ENCODE measurements at regions not wholly inside any gene's neighbourhood (a gene's known extent, or its start where the extent isn't known, plus 50 kb on each side); places are given as distances from the start of the nearest gene placed in this dataset.

DNA sequence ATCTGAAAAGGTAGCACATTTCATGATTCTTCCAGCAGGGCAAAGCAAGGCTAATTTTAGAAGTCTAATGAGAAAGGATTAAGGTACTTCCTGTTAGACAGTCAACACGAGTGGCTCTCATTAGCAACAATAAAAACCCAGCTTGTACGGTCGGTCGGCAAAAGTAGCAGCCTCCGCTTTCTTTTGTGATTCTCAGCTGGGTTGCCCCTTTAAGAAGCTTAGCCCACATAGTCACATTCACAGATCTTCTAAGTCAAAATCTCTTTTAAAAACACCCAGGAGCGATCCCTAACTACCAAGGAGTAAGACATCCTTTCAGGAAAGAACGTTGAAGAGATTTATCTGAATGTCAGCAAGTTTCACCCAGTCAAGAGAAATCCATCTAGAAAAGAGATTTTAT is 684.8 kb downstream of the DIAPH3 start:
- DNase-seq, result no peak

DNA sequence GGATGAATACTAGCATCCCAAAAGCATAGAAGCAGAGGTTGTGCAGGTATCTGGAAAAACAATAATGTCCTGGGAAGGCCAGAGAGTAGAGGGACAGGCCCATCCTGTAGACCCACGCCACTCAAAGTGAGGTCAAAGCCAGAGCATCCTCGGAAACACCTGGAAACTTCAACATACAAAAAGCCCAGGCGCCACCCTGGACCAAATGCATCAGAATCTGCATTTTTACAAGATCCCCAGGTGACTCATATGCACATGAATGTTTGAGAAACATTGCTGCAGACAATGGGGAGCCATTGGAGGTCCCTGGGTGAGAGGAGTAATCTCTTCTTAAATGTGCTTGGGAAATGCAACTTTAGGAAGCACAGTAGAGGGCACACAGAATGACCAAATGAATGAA is 684.1 kb downstream of the DIAPH3 start:
- no peak for DNase-seq

DNA sequence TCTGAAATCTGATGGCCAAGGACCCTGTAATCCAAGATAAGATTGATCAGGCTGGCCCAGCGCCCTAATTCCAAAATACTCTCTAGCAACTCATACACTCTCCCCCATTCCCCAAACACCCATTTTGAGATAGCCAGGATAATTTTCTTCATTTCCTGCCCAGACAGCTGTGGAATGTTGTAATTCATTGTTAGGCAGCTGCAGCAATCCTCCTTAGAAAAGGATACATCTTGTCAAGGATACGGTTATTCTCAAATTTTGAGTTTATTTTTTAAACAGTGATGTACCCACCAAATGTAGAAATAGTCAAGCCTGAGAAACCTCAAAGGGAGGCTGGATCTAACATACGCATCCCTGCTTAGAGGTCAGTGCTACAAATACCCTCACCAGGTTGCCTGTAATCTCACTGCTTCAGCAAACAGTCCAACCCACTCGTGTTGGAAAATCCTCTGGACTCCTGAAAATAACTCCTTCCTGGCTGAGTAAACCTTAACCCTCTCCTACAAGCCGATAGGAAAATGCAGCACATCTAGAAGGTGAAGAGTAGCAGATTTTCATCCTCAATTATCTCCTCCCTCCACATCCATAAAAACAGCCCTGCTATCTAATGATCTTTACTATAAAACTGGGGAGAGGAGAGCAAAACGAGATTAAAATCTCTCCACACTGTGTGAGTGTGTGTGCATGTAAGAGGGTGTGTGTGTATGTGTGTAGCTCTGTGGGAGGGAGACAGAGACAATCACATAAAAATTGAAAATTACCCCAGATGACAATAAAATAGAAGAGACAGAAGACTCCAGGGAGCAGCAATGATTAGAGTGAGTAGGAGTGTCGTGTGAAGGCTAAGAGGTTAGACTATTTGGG is 683.1 kb downstream of the DIAPH3 start:
- no peak for DNase-seq

DNA sequence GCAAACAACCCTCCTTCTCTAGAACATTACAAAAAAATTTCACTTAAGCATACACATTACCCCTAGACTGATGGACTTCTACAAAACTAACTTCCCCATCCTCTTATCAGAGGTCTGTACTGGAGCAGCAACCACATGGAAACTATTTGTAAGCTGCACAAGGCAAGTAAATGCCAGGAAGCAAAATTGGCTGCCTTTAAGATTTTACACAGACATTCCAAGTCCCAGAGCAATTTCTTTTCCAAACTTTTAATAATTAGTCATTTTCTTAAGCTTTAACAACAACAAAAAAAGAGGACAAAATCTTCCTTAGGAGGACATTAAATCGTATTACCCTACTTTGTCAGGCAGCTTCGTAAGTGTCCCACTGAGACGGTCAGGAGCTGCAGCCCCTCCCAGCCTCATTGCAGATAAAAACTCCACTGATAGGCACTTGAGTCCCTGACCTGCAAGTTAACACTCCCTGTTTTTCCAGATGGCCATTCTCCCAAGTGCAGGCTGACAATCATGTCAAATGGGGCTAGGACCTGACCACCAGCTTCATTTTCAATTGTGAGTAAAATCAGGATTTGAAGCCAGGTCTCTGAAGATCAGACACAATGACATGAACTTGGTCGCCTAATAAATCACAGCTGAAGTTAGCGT is 680.1 kb downstream of the DIAPH3 start:
- DNase-seq, result no peak

DNA sequence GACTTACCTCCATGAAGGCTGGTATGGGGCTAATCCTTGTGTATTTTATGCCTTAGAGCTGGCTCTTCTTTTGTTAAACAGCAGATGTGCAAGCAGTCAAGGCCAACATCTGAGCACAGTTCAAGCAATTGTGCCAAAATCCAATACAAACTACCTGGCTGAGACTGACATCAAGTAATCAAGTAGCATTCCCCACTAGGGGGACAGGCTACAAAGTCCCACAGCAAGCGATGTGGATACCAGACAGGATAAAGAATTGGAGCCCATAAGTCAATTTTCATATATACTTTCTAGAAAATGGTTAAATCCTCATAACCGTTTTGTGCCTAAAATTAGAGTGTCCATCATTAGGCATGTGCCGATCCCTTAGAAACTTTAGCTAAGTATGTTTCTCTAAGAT is 675.8 kb downstream of the DIAPH3 start:
- DNase-seq, result no peak

DNA sequence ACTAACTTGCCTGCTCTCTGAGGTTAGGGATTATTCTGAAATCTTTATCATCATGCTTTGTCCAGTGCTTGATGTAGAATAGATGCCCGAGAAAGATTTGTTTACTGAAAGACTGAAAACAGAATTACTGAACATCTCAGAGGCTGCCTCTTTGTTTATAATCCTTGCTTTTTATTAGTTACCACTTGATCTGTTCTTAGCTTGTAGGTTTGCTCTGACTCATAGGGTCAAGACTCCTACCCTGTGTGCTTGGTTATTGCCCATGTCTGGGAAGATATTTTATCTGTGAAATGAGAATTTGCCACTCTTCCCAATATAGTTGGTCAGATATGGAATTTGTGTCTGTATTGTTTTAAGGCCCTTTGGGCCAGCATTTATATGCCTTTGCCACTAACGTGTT is 675.3 kb downstream of the DIAPH3 start:
- no peak for DNase-seq

DNA sequence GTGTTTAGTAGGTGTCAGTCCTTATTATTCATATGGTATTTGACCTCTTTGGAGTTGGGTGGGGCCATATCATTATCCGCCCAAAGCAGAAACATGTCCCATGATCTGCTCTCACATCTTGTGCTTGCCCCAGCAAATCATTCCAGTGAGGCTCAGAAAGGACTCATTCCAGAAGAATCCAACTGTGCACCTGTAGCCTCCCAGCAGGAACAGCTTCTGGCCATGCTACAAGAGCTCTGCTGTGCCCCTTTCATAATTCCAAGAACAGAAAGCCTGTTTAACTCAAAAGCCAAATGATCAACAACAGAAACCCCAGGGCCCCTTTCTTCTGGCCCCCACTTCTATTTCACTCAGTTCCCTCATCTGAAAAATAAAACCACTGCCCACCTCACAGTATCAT is 673.1 kb downstream of the DIAPH3 start:
- no peak for DNase-seq

DNA sequence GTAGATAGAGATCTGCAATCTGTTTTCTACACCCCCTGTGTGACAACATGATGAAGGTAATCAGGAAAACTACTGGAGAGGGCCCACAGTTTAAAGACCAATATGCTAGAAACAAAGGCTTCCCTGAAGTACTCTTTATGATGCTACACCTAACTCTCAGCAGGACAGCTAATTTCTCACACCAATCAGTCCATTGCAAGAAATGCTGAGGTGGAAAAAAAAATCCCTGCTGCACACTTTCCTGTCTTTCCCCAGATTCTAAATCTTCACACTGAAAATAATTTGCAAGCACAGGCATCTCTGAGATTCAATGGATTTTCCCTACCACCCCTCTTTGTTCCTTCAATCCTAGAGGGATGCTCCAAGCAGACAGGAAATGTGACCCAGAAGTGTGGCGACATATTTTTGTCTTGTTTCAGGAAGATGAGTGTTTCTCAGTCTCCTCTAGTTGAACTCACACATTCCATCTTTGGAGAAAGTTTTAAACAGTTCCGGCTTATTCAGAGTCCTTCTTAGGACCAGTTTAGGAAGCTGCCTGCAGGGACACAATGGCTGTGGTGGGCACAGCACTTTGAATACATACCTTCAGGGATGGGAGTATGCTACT is 671.6 kb downstream of the DIAPH3 start:
- no peak for DNase-seq

DNA sequence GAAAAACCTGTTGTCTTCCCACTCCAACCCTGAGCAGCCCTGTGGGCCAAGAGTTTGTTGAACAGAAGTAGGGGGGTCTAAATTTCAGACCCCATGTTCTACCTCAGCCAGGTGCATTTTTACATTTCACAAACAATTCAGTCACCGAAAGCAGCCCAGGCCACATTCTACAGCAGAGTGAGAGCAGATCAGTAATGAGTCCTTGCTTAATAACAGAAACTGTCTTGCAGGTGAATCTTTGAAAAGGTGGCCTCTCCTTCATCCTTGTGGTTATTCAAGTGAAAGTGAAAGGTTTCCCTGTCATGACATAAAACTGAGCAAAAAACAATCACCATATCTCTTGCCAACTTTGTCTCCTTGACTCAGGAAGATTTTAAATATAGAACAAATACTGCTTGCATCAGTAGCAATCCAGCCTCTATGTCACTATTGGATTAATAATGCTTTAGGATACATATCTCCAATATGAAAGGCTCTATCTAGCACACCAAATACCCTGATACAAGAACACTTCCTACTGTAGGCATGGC is 670.2 kb downstream of the DIAPH3 start:
- DNase-seq, result no peak

DNA sequence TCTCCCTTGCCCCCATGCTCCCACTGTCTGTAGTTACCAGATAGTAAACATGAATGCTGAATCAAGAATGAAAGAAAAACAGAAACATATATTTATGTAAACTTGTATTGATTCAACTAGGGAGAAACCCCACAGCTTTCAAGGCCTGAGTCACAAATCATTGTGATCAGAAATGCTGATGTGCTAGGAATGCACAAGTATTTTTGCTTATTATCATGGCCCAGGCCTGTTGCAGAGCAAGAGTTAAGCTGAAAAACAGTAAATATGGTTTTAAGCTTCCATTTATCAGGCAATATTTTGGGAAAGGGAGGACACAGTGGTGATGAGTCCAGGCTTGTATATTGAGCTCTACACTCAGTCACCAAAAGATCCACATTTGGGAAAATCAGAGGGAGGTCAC is 669.6 kb downstream of the DIAPH3 start:
- no peak for DNase-seq

DNA sequence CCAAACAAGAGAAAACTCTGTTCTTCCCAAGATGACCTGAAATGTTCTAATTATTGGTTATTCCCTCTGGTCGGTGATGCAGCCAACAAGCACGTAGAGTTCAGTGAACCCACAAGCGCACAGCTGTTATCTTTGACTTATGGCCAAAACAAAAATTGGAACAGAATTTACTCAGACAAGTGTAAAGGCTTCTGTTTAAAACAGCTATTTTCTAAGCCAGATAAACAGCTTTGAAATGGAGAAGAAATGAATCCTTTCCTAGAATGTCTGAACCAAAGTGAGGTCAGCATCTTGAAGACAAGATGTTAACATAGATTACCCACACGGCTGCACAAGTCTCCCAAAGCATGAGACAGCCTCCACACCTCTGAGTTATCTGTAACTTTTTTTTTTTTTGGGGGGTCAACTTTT is 669.2 kb downstream of the DIAPH3 start:
- DNase-seq, result no peak

DNA sequence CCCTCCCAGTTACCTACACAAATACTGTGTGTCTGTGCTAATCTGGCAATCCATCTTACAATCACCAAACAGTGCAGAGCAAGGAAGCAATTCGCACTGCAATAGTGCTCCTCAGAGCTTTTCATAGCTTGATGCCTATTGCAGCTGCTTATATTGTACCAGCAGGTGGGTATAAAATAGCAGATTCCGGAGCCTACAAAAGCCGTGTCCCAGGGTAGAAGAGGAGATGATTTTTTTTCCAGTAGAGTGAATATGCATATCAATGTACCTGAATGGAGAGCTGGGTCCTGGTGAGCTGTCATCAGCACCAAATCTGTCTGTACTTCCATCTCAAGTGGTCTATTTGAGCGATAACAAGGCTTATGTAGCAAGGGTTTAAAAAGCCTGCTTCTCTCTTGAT is 668.4 kb downstream of the DIAPH3 start:
- DNase-seq, result no peak

DNA sequence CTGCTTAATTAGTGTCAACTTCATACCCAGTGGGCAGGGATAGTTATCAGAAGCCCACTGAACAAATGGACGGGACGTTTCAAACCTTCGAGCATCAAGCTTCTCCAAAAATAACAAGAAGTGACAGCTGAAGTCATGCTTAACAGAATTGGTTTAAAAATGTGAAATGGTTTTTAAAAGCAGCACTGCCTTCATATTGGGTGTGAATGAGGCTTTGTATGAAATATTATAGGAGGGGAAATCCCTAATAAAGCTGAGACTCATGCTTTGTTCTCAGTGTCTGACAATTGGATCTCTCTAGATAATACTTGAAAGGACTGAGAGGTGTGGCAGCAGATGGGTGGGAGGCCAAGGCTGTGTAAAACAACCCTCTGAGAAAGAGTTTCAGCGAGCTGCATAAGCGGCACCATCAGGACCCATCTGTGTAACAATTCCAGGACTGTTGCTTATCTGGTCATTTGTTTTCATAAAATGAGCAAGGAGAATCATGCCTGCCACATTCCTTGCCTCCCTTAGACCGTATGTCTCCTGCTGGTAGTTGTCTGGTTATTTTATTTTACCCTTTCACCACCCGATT is 667.7 kb downstream of the DIAPH3 start:
- no peak for DNase-seq

DNA sequence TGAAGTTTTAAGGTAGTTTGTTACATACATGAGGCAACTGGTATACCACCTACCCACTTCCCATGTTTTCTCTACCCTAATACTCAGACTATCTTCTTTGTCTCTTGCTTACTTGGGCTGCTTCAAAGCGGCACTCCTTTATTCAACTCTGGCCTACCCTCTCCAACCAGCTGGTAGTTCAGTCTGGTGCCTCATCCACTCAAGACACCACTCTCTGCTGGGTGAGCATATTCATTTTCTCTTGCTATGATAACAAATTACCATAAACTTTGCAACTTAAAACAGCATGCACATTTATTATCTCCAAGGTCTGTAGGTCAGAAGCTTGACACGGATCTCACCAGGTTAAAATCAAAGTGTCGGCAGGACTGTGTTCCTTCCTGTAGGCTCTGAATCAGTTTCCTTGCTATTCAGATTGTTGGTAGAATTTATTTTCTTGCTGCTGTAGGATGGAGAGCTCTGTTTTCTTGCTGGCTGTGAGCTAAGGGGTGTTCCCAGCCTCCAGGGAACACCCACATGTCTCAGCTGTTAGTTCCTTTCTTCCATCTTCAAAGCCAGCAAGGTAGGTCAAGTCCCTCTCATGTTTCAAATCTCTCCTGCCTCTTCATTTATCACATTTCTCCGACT is 666.0 kb downstream of the DIAPH3 start:
- DNase-seq, result no peak

DNA sequence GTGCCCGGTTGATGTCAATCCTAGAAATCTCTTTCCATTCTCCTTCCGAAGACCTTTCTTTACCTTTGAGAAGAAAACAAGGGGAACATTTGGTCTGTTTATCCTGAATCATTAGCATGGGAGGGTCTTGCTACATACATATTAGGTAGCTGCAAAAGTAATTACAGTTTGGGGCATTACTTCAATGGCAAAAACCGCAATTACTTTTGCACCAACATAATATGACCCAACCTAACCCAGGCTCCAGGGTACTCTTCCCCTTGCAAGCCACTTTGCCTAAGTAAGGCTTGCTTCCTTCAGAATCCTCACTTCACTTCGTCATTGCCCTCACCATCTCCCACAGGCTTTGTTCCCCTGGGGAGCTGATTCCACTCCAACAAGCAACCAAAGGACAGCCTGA is 662.7 kb downstream of the DIAPH3 start:
- DNase-seq, result no peak

DNA sequence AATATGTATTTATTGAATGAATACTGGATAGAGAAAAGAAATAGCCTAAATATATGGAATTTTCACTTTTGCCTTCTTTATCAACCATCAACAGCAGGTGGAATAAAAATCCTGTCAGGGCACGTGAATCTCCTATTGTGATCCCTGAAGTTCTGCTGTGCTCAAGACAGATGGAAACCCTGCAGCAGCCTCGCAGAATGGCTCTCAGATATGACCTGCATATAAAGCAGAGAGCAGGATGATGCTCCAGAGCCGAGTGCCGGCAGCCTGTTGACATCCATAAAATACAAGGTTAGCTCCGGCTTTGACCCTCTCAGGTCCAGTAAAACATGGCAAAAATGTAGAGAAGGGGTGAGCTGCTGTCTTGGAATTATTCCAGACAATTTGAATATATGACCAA is 659.3 kb downstream of the DIAPH3 start:
- no peak for DNase-seq

DNA sequence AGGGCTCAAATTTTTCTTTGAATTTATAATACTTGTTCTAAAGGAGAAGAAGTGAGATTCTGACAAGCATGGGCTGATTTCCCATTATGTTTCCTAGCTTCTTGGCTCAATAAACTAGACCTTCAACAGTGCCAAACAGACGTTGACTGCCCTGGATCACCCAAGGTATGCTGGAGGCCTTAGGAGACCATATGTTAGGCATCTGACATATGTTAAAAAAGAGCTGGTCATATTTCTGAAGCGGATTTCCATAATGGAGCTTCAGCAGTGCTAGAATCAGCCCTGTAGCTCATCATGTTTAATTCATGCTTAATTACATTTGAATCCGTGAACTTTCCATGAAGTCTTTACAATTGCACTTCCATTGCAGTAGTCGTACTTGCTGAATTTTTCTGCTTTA is 653.3 kb downstream of the DIAPH3 start:
- no peak for DNase-seq

DNA sequence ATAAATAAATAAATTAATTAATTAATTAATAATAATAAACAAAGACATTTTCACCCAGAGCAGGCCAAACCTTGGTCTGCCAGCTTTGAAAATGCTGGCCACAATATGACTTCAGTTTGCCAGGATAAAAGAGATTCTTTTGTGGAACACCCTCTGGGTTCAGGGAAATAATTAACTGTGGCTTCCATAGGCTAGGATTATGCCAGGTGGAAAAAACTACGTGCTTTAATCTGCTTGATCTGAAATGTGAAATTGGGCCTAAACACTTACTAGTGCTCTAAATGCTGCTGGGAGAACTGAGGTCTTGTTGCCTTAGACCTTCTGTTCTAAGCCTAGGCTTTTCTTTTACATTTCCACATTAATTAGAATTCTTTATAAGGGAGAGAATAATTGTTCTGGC is 650.0 kb downstream of the DIAPH3 start:
- DNase-seq, result no peak

DNA sequence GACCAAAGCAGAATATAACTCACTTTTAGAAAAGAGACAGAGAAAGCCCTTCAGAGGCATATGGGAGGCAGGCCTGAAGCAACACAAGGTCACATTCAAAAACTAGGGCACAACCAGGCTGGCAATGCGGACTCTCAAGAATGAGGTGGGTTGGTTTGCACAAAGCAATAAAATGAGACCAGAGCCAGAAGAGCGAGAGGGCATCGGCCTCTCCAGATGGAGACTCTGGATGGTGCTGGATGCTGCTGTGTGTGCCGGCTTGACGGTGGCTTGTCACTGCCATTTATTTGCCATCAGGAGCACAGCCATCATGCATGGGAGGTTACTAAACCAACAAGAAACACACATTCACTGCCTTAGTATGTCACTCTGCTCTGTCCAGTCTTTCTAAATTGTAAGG is 649.4 kb downstream of the DIAPH3 start:
- no peak for DNase-seq

DNA sequence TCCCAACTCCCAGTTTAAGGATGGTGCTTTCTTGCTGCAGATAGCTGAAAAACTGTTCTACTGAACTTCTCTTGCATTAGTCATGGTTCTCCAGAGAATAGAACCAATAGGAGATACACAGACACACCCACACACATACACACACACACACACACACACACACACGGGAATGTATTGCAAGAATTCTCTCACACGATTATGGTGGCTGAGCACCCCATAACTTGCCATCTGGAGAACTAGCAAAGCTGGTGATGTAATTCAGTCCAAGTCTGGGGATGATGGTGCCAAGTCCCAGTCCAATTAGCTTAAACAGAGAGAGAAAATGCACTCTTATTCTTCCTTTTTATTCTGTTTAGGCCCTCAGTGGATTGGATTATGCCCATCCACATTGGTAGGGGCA is 643.9 kb downstream of the DIAPH3 start:
- no peak for DNase-seq

DNA sequence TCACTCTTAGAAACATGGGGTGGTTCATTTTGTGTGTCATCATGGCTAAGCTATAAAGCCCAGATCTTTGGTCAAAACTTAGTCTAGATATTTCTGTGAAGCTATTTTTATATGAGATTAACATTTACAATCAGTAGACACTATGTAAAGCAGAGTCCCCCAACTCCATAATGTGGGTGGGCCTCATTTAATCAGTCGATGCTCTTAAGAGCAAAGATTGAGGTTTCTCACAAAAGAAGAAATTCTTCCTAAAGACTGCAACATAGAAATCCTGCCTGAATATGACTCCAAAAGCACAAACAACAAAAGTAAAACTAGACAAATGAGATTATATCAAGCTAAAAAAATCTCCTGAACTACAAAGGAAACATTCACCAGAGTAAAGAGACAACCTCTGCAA is 642.2 kb downstream of the DIAPH3 start:
- no peak for DNase-seq

DNA sequence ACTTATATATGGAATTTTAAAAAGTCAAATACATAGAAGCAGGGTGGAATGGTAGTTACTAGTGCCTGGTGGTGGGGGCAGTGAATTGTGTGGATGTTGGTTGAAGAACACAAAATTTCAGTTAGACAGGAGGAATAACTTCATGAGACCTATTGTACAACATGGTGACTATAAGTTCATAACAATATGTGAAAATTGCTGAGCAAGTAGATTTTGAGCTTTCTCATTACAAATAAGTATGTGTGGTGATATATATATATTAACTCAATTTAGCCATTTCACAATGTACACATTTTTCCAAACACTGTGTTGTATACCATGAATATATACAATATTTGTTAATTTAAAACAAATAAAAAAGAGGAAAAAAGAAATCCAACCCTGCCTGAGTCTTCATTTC is 641.1 kb downstream of the DIAPH3 start:
- no peak for DNase-seq

DNA sequence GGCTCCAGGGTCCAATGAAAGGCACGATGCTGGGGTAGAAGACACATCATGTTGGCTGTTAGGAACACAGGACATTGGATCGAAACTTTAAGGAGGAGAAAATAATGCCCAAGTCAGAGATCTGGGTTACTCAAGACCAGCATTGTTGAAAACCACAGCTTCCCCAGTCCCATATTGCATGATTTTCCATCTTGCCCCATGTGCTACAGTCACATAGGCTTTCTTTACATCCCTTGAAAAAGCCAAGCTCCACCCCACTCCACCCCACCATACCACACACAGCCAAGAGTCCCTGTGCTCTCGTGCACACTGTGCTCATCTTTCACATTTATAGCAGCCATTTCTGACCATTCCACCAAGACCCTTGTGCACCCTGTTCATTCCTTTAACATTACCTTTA is 636.2 kb downstream of the DIAPH3 start:
- DNase-seq, result no peak
